OCI-LY3 (cell line): ENCODE measurements at regions not wholly inside any gene's neighbourhood (a gene's known extent, or its start where the extent isn't known, plus 50 kb on each side); places are given as distances from the start of the nearest gene placed in this dataset.

Source experiments
- CTCF ChIP-seq: fragments of 200-600, 300-600 bp; sonication (generic); IDR thresholded peaks from 2 replicates; pipeline ENCODE4 v1.5.1; 2014; ENCODE audit warnings: antibody characterized with exemption, low read length, low read depth
- EZH2phosphoT487 ChIP-seq: fragments of 200-600 bp; shearing (Covaris generic); IDR thresholded peaks from 2 replicates; pipeline ENCODE4 v1.6.1; 2018; ENCODE audit warnings: antibody characterized with exemption, mixed run types, low read depth

GRCh38 chrX:34563061-34563460 lies 94.0 kb downstream of the TMEM47 start:
- TF ChIP-seq CTCF (no peak), EZH2phosphoT487 (no peak)
